ENCODE measurements at regions not wholly inside any gene's neighbourhood (a gene's known extent, or its start where the extent isn't known, plus 50 kb on each side); places are given as distances from the start of the nearest gene placed in this dataset.

DNA sequence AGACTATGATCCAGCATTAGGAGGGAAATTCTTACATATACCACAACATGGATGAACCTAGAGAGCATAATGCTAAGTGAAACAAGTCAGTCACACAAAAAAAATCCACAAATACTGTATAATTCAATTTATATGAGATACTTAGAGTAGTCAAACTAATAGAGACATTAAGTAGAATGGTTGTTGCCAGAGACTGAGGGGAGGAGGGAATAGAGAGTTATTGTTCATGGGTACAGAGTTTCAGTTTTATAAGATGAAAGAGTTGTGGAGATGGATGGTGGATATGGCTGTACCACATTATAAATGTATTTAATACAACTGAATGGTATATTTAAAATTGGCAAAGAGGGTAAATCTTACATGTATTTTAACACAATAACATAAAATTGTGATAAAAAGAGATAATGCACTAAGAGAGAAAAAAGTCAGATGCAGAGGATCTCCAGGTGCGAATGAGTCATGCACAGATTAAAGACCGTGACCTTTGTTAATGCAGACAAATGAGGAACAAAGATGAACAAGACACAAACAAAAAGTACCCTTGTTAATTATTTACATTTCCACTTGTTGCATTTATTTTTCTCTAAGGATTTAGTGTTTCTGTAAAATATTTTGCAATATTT is 541.7 kb upstream of the MEX3C start:
- H3K27ac ChIP-seq (ENCODE audit: low read depth, low read length): no peak overlapping the region
- H3K36me3 ChIP-seq (ENCODE audit: control insufficient read depth in 3 of 3, insufficient read depth in 3 of 3, low read length in 3 of 3): no peaks in the 10 kb centered on the region
- no peaks in the 10 kb centered on the region for H3K4me1 ChIP-seq (ENCODE audit: control insufficient read depth in 3 of 3, insufficient read depth in 3 of 3, low read length in 3 of 3)
- H3K9me3 ChIP-seq (ENCODE audit: control insufficient read depth in 3 of 3, low read length in 3 of 3): peaks cover 0 to 3% (median 0%) of the 10 kb centered on the region in 3 donors
- no peaks in the 10 kb centered on the region for H3K27me3 ChIP-seq (ENCODE audit: control insufficient read depth in 3 of 3, insufficient read depth in 3 of 3, low read length in 3 of 3)
- H3K4me3 ChIP-seq (ENCODE audit: low read length in 3 of 3): no peak overlapping the region
- H3K9ac ChIP-seq (ENCODE audit: low read depth in 1 of 3, low read length in 3 of 3): no peak overlapping the region

DNA sequence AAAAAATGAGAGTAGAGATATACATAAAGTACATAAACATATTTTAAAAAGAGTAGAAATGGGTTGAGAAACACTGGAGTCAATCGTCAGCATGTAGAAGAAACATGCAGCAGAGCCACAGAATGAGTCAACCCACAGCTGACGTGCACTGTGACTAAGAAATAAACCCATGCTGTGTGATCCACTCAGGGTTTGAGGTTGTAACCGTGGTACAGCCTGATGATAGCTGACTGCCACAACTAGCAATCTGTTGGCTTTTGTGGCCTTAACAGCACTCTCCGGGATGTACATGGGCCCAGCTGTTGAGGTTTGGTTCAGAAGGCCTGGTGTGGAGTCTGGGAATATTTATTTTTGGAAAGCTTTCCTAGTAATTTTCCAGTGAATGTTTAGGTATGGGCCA is 554.4 kb upstream of the MEX3C start:
- no peak overlapping the region for H3K27ac ChIP-seq (ENCODE audit: low read depth, low read length)
- H3K9me3 ChIP-seq (ENCODE audit: control insufficient read depth in 3 of 3, low read length in 3 of 3): no peaks in the 10 kb centered on the region
- no peaks in the 10 kb centered on the region for H3K36me3 ChIP-seq (ENCODE audit: control insufficient read depth in 3 of 3, insufficient read depth in 3 of 3, low read length in 3 of 3)

DNA sequence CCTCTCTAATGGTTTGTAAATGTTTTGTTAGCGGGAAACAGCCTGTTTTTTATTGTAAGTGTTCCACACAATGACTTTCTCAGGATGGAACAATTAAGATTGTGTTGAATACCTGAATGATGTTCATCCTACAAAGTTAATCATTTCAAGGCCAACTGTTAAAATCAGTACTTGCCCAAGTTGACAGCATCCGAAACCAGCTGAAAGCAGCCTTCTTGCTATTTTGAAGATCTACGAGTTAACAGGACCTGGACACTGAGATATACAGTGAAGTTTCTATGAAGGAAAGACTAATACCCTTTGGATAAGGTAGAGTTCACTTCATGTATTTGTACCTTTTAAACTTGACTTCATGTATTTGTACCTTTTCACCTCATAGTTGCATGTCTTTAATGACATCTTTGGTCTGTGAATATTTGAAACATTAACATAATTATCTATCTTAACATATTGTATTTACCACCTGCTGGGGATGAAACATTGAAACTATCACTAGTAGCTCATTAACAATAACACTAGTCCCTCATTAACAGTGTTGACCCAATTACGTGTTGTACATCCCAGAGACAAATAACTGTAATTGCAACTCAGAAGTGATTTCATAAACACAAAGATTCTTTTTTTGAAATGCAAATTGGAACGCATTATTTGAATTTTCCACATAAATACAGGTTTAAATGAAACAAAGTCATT is 556.0 kb upstream of the MEX3C start:
- H3K4me1 ChIP-seq (ENCODE audit: control insufficient read depth in 3 of 3, insufficient read depth in 3 of 3, low read length in 3 of 3): no peaks in the 10 kb centered on the region
- no peak overlapping the region for H3K4me3 ChIP-seq (ENCODE audit: low read length in 3 of 3)
- no peaks in the 10 kb centered on the region for H3K36me3 ChIP-seq (ENCODE audit: control insufficient read depth in 3 of 3, insufficient read depth in 3 of 3, low read length in 3 of 3)
- H3K27ac ChIP-seq (ENCODE audit: low read depth, low read length): no peak overlapping the region
- no peaks in the 10 kb centered on the region for H3K27me3 ChIP-seq (ENCODE audit: control insufficient read depth in 3 of 3, insufficient read depth in 3 of 3, low read length in 3 of 3)
- no peaks in the 10 kb centered on the region for H3K9me3 ChIP-seq (ENCODE audit: control insufficient read depth in 3 of 3, low read length in 3 of 3)
- no peak overlapping the region for H3K9ac ChIP-seq (ENCODE audit: low read depth in 1 of 3, low read length in 3 of 3)

More for the DNA sequence above, 554.4 kb upstream of the MEX3C start:
- Histone ChIP-seq H3K9ac (ENCODE audit: low read depth in 1 of 3, low read length in 3 of 3) (no peak overlapping the region), H3K27me3 (ENCODE audit: control insufficient read depth in 3 of 3, insufficient read depth in 3 of 3, low read length in 3 of 3) (no peaks in the 10 kb centered on the region), H3K4me3 (ENCODE audit: low read length in 3 of 3) (no peak overlapping the region), H3K4me1 (ENCODE audit: control insufficient read depth in 3 of 3, insufficient read depth in 3 of 3, low read length in 3 of 3) (no peaks in the 10 kb centered on the region)

DNA sequence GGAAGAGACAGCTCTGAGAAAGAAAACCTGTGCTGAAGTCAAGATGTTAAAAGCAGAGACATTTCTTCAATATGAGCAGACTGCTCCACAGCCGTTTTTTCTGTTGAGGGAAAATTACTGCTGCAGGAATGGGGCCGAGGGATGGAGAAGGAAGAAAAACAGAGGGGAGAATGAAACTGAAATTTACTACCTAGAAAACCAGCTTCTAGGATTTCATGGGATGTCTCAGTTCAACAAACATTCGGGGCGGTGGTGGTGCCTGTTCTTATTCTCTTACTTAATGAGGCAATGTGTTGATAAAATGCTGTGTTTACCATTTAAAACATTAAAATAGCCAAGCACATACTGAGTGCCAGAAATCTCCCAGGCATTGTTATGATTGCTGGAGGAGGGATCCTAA is 557.1 kb upstream of the MEX3C start:
- H3K27me3 ChIP-seq (ENCODE audit: control insufficient read depth in 3 of 3, insufficient read depth in 3 of 3, low read length in 3 of 3): no peaks in the 10 kb centered on the region
- no peak overlapping the region for H3K27ac ChIP-seq (ENCODE audit: low read depth, low read length)
- H3K4me3 ChIP-seq (ENCODE audit: low read length in 3 of 3): no peak overlapping the region
- H3K4me1 ChIP-seq (ENCODE audit: control insufficient read depth in 3 of 3, insufficient read depth in 3 of 3, low read length in 3 of 3): no peaks in the 10 kb centered on the region
- H3K9ac ChIP-seq (ENCODE audit: low read depth in 1 of 3, low read length in 3 of 3): no peak overlapping the region
- no peaks in the 10 kb centered on the region for H3K9me3 ChIP-seq (ENCODE audit: control insufficient read depth in 3 of 3, low read length in 3 of 3)
- no peaks in the 10 kb centered on the region for H3K36me3 ChIP-seq (ENCODE audit: control insufficient read depth in 3 of 3, insufficient read depth in 3 of 3, low read length in 3 of 3)

GRCh38 chr18:51757255-51757924 is 559.9 kb upstream of the MEX3C start:
- Histone ChIP-seq H3K9me3 (ENCODE audit: control insufficient read depth in 3 of 3, low read length in 3 of 3) (no peaks in the 10 kb centered on the region), H3K4me1 (ENCODE audit: control insufficient read depth in 3 of 3, insufficient read depth in 3 of 3, low read length in 3 of 3) (no peaks in the 10 kb centered on the region), H3K36me3 (ENCODE audit: control insufficient read depth in 3 of 3, insufficient read depth in 3 of 3, low read length in 3 of 3) (no peaks in the 10 kb centered on the region), H3K27me3 (ENCODE audit: control insufficient read depth in 3 of 3, insufficient read depth in 3 of 3, low read length in 3 of 3) (no peaks in the 10 kb centered on the region), H3K9ac (ENCODE audit: low read depth in 1 of 3, low read length in 3 of 3) (no peak overlapping the region), H3K27ac (ENCODE audit: low read depth, low read length) (no peak overlapping the region), H3K4me3 (ENCODE audit: low read length in 3 of 3) (no peak overlapping the region)

DNA sequence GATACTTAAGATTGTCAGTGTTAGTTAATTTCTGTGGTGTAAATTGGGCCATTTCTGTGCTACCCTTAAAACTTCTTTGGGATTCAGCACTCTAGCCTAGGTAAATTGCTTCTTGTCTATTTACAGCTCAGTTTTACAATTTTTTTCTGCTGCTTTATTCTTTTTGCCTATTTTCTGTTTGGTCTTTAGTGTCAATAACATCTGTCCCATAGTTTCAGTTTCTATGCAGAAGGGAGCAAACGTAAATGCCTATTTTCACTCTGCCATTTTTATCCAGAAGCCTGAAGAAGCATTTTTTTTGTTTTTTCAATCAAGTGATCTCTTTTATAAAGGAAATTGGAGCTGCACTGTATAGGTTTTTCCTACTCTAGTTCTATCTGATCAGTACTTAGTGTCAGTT is 564.9 kb upstream of the MEX3C start:
- H3K4me1 ChIP-seq (ENCODE audit: control insufficient read depth in 3 of 3, insufficient read depth in 3 of 3, low read length in 3 of 3): no peaks in the 10 kb centered on the region
- no peaks in the 10 kb centered on the region for H3K36me3 ChIP-seq (ENCODE audit: control insufficient read depth in 3 of 3, insufficient read depth in 3 of 3, low read length in 3 of 3)
- no peaks in the 10 kb centered on the region for H3K27me3 ChIP-seq (ENCODE audit: control insufficient read depth in 3 of 3, insufficient read depth in 3 of 3, low read length in 3 of 3)
- H3K9ac ChIP-seq (ENCODE audit: low read depth in 1 of 3, low read length in 3 of 3): no peak overlapping the region
- no peak overlapping the region for H3K27ac ChIP-seq (ENCODE audit: low read depth, low read length)
- no peaks in the 10 kb centered on the region for H3K9me3 ChIP-seq (ENCODE audit: control insufficient read depth in 3 of 3, low read length in 3 of 3)
- H3K4me3 ChIP-seq (ENCODE audit: low read length in 3 of 3): no peak overlapping the region

GRCh38 chr18:51765606-51766360 is 568.3 kb upstream of the MEX3C start:
- H3K9me3 ChIP-seq (ENCODE audit: control insufficient read depth in 3 of 3, low read length in 3 of 3): no peaks in the 10 kb centered on the region
- no peaks in the 10 kb centered on the region for H3K4me1 ChIP-seq (ENCODE audit: control insufficient read depth in 3 of 3, insufficient read depth in 3 of 3, low read length in 3 of 3)
- H3K27me3 ChIP-seq (ENCODE audit: control insufficient read depth in 3 of 3, insufficient read depth in 3 of 3, low read length in 3 of 3): no peaks in the 10 kb centered on the region
- no peak overlapping the region for H3K9ac ChIP-seq (ENCODE audit: low read depth in 1 of 3, low read length in 3 of 3)
- no peak overlapping the region for H3K4me3 ChIP-seq (ENCODE audit: low read length in 3 of 3)
- H3K27ac ChIP-seq (ENCODE audit: low read depth, low read length): no peak overlapping the region
- H3K36me3 ChIP-seq (ENCODE audit: control insufficient read depth in 3 of 3, insufficient read depth in 3 of 3, low read length in 3 of 3): no peaks in the 10 kb centered on the region

DNA sequence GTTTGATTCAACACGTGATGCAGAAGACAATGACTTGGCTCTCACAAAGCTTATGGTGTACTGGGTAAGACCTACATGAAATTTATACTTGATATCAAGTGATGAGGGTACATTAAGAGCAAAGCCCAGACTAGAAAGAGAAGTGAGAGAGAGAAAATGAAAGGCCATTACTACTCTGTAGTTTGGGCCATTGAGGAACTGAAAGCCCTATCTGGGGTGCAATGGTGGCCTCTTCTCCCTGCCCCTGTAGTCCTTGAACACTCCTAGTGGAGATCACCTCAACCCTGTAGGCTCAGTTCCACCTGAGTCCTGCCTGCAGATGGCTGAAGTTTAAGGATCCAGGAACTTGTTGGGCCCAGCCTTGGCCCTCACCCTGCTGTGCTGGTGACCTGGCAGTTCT is 569.8 kb upstream of the MEX3C start:
- Histone ChIP-seq H3K9ac (ENCODE audit: low read depth in 1 of 3, low read length in 3 of 3) (no peak overlapping the region), H3K4me1 (ENCODE audit: control insufficient read depth in 3 of 3, insufficient read depth in 3 of 3, low read length in 3 of 3) (no peaks in the 10 kb centered on the region), H3K27me3 (ENCODE audit: control insufficient read depth in 3 of 3, insufficient read depth in 3 of 3, low read length in 3 of 3) (no peaks in the 10 kb centered on the region), H3K4me3 (ENCODE audit: low read length in 3 of 3) (no peak overlapping the region), H3K36me3 (ENCODE audit: control insufficient read depth in 3 of 3, insufficient read depth in 3 of 3, low read length in 3 of 3) (no peaks in the 10 kb centered on the region), H3K9me3 (ENCODE audit: control insufficient read depth in 3 of 3, low read length in 3 of 3) (no peaks in the 10 kb centered on the region), H3K27ac (ENCODE audit: low read depth, low read length) (no peak overlapping the region)

DNA sequence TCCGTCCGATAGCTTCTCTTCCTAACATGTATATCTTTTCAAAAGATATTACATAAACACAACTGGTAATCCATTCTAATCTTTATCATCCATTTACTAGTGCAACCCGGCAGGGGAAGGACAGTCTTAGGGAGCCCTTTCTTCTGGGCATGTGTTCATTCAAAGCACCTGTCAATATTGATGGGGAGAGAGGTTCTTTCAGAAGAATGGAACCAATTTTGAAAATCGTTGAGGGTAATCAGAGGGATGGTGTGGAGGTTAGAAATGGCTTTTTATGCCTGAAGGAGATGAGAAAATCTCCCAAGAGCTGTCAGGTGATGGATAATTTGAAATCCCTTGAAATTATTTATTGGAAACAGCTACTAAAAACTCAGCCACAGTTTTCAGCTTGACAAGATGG is 561.9 kb upstream of the DCC start:
- Histone ChIP-seq H3K9me3 (ENCODE audit: control insufficient read depth in 3 of 3, low read length in 3 of 3) (no peaks in the 10 kb centered on the region), H3K9ac (ENCODE audit: low read depth in 1 of 3, low read length in 3 of 3) (no peak overlapping the region), H3K4me1 (ENCODE audit: control insufficient read depth in 3 of 3, insufficient read depth in 3 of 3, low read length in 3 of 3) (no peaks in the 10 kb centered on the region), H3K36me3 (ENCODE audit: control insufficient read depth in 3 of 3, insufficient read depth in 3 of 3, low read length in 3 of 3) (no peaks in the 10 kb centered on the region), H3K27ac (ENCODE audit: low read depth, low read length) (no peak overlapping the region), H3K27me3 (ENCODE audit: control insufficient read depth in 3 of 3, insufficient read depth in 3 of 3, low read length in 3 of 3) (no peaks in the 10 kb centered on the region), H3K4me3 (ENCODE audit: low read length in 3 of 3) (no peak overlapping the region)

- no peak overlapping the region for H3K9ac ChIP-seq (ENCODE audit: low read depth in 1 of 3, low read length in 3 of 3)
- H3K27ac ChIP-seq (ENCODE audit: low read depth, low read length): no peak overlapping the region
- H3K4me1 ChIP-seq (ENCODE audit: control insufficient read depth in 3 of 3, insufficient read depth in 3 of 3, low read length in 3 of 3): no peaks in the 10 kb centered on the region
- no peaks in the 10 kb centered on the region for H3K36me3 ChIP-seq (ENCODE audit: control insufficient read depth in 3 of 3, insufficient read depth in 3 of 3, low read length in 3 of 3)
- H3K9me3 ChIP-seq (ENCODE audit: control insufficient read depth in 3 of 3, low read length in 3 of 3): no peaks in the 10 kb centered on the region
- no peaks in the 10 kb centered on the region for H3K27me3 ChIP-seq (ENCODE audit: control insufficient read depth in 3 of 3, insufficient read depth in 3 of 3, low read length in 3 of 3)
- no peak overlapping the region for H3K4me3 ChIP-seq (ENCODE audit: low read length in 3 of 3)
Observed at GRCh38 chr18:51789871-51790270, 550.1 kb upstream of the DCC start.
